PFSK-1 (cell line): ENCODE measurements at regions not wholly inside any gene's neighbourhood (a gene's known extent, or its start where the extent isn't known, plus 50 kb on each side); places are given as distances from the start of the nearest gene placed in this dataset.

Source experiments
- POLR2AphosphoS5 ChIP-seq: IDR thresholded peaks from 2 replicates; pipeline ENCODE4 v1.6.1; 2012; ENCODE audit warnings: low read depth, mild to moderate bottlenecking, control low read depth, low read length, moderate library complexity
- REST ChIP-seq, 2 experiments: IDR thresholded peaks; 2 replicates each; pipeline versions ENCODE4 v1.6.1 to v1.8.0; 2011 to 2012; ENCODE audit warnings: low read depth in 2 of 2, low read length in 2 of 2, control low read depth in 1 of 2, inconsistent platforms in 1 of 2, mild to moderate bottlenecking in 1 of 2, moderate library complexity in 1 of 2; ENCODE audit not compliant: insufficient read depth in 1 of 2
- TAF1 ChIP-seq: IDR thresholded peaks from 2 replicates; pipeline ENCODE4 v1.6.1; 2012; ENCODE audit warnings: low read length, control low read depth, borderline replicate concordance; ENCODE audit not compliant: insufficient read depth

- TF ChIP-seq POLR2AphosphoS5 = no peak
- TF ChIP-seq TAF1 = no peak
- TF ChIP-seq REST (IDR thresholded peaks at IDR 0.05; ENCODE audit: insufficient read depth in 1 of 2, low read depth in 2 of 2, low read length in 2 of 2) = no peak
These were observed 631.6 kb downstream of the PCDH18 start for GRCh38 chr4:136900696-136901095.
